Stimulated activated CD4-positive, alpha-beta T cell treated with anti-CD3 and anti-CD28 coated beads, Interleukin-15, amount 100 ng/mL, for 48 hours (primary cell): ENCODE measurements at regions not wholly inside any gene's neighbourhood (a gene's known extent, or its start where the extent isn't known, plus 50 kb on each side); places are given as distances from the start of the nearest gene placed in this dataset.
"Not testable (repeated sequence)": the region's sequence is repeated elsewhere in the genome, so short reads cannot be mapped to it uniquely, and the experiment has no call there.

Experiments used
- DNase-seq, 2 donors: peaks; one replicate each; pipeline ENCODE4 v3.0.0-alpha.2; 2020; ENCODE audit warnings: low read depth in 2 of 2

DNA sequence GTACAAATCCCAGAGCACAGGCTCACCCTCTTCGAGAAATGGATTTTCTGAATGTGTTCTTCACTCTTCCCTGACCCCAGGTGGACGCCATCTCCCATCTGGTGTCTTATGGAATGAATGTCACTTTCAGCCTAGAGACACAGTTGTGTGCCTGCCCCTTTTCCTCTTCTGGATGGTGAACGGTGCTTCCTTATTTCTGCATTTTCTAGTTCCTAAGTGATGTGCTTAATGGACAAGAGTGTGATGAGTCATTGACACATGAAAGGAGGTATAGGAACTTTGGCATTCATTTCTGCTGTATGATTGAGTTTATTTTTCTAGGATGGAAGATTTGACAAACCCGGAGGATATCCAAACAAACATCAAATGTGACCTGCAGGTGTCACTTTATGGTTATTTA lies 114.9 kb upstream of the PTPN20 start:
- DNase-seq = not testable (repeated sequence)

DNA sequence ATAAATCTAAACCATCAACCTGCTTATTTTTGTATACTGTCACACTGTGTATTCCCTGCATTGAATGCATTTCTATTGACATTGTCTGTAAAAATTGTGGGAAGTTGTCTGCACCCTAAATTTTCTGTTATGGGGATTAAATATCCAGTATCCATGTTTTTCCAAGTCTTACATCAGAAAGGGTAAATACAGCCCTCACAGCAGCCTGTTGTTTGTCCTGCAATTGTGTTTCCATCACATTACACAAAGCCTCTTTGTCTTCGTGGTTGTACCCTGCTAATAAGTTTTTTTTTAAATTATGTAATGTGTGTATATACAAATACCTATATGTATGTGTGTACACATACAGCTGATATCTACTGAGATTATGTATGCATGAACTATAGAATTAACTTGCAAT lies 109.2 kb upstream of the PTPN20 start:
- DNase-seq = not testable (repeated sequence)

DNA sequence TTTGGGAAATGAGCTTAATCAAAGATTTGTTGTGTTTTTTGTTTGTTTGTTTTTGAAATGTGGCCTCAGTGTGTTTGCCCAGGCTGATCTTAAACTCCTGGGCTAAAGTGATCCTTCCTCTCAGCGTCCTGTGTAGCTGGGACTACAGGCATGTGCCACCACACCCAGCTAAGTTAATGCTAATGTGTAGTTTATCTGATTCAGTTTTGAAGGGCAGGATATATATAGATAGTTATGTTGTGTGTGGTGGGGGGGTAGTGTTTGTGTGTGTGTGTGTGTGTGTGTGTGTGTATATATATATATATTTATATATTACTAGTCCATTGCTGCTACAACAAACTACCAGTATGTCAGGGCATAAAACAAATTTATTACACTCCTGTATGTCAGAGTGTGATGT lies 108.1 kb upstream of the PTPN20 start:
- DNase-seq = not testable (repeated sequence)

DNA sequence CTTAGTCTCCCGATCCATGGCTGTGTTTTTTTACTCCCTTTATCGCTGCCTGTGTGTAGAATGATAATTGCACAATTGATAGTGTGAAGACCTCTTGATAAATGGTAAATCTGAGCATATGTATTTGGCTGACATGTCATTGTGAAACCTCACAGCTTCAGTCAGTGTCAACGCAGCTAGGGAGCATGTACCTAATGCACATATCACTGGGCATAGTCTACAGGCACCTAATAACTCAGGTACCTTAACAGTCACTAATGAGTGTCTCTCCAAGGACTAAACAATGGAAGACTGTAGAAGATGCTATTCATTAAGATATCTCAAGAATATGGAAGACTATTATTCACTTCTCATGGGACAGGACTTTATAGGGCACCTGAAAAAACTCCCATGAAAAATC lies 101.0 kb upstream of the PTPN20 start:
- DNase-seq = not testable (repeated sequence)

DNA sequence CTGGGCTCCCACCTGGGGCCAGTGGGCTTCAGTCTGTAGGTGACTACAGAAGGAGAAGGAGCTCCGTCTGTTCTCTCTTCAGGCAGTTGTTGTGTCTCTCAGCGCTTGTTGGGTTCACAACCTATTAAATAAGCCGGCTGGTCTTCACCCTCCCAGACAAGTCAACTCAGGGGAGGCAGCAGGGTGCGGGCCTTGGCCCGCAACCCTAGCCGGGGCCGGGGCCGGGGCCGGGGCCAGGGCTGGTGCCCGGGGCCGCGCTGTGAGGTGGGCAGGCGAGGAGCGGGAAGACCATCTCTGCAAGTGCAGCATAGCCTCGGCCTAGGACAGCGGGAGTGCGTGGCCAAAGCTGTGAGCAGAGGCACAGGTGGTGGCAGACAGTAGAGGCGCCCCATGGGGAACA lies 95.1 kb upstream of the PTPN20 start:
- DNase-seq = not testable (repeated sequence)

DNA sequence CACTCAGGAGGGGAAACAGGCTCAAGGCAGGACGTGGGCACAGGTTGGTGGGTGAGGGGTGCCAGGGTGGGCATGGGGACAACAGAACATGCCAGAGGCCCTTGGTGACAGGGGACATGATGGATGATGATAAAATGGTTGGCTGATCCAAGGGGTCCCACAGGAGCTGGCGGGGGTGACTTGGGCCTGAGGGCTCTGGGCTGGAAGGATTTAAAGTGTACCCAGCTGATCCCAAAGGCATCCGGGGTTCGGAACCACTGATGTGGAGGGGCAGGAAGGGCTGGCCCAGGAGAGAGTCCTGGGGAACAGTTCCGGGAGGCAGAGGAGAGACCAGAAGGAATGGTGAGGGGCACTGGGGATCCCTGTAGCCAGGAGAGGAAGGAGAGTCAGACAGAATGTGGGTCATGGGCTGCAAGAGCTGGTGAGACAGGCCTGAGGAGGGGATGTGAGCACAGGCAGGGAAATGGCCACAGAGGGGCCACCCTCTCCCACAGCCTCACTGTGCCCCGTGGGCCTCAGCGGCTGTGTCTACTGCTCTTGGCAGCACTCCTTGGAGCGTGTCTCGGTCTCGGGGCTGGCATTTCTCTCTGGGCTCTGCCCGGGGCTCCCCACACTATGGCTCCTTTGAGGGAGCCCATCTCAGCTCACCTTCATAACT lies 70.7 kb upstream of the PTPN20 start:
- not testable (repeated sequence) for DNase-seq

DNA sequence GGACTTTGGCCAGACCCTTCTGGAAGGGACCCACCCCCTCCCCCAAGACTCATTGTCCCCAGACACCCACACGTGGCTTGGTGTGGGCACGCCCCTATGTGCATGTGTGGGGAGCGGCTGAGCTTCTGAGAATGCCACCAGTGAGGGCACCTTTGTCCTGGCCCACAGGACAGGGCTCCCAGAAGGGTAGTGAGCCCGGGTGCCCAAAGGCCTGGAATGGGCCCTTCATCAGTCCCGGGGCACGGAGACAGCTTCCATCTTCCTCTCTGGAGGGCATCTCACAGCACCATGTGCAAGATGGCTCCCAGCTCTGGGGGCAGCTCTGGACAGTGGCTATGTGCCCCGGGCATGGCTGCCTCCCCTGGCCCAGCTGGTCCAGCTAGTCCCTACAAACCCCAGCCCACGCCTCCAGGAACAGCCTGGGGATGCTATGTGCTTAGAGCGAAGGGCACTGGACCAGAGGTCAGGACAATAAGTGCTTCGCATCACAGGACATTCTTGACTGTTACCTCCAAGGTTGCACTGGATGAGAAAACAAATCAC lies 70.1 kb upstream of the PTPN20 start:
- not testable (repeated sequence) for DNase-seq

DNA sequence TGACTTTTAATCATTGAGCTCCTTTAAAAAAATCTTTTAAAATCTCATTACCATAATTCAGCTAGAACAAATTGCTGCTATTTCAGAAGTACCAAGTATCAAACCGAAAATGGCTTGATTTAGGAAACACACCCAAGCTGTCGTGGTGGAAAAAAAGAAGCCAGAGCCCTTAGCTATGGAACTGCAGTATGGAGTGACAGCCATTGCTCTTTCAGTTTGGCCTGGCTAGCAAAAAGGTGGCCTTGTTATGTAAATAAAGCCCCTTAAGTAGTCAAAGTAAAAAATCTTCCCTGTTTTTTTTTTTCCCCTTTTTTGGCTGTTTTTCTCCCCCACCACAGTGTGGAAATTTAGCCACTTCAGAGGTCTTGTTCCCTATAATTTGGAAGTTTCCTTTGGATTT lies 66.0 kb upstream of the PTPN20 start:
- not testable (repeated sequence) for DNase-seq

DNA sequence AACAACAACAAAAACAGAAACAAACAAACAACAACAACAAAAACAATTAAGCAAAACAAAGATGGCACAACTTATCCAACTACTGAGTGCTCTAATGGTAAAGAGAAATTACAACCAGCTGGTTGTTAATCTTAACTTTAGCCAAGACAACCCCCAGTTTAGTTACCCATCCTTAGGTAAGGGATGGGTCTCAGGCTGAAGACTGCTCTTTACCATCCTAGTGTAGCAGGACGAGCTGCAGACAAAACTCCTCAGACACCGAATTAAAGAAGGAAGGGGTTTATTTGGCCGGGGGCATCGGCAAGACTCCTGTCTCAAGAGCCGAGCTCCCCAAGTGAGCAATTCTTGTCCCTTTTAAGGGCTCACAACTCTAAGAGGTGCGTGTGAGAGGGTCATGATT lies 65.6 kb upstream of the PTPN20 start:
- DNase-seq = not testable (repeated sequence)

DNA sequence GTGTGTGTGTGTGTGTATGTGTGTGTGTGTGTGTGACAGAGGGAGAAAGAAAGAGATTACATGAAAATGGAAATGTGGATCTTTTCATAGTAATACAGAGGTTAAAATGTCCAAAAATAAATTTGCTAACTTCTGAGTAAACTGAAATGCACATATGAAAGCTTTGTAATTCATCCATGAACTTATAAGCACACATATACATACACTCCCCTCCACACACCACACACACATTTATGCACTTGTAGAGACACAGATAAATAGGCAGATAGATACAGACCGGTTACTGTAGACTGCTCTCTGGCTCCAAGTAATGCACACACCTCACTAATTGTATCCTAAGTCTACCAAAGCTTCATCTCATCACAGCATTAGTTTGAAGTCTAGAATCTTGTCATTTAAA lies 50.5 kb upstream of the PTPN20 start:
- not testable (repeated sequence) for DNase-seq
